HepG2 (cell line): ENCODE measurements at regions not wholly inside any gene's neighbourhood (a gene's known extent, or its start where the extent isn't known, plus 50 kb on each side); places are given as distances from the start of the nearest gene placed in this dataset.

Source experiments
- DMAP1 ChIP-seq: IDR thresholded peaks from 2 replicates; pipeline ENCODE4 v1.6.1; 2016
- FOXK2 ChIP-seq: fragments of 450-650 bp; IDR thresholded peaks from 2 replicates; pipeline ENCODE4 v1.6.1; 2016
- HMG20A ChIP-seq: IDR thresholded peaks from 2 replicates; pipeline ENCODE4 v1.6.1; 2016; ENCODE audit warnings: borderline replicate concordance
- HNF1A ChIP-seq, 2 experiments: sonication (generic) in 1 of 2; formaldehyde crosslinking in 1 of 2; IDR thresholded peaks; 2 replicates each; pipeline versions ENCODE4 v1.4.0 to v1.6.1; 2016 to 2020; ENCODE audit warnings: borderline replicate concordance in 1 of 2, low read depth in 1 of 2, mild to moderate bottlenecking in 1 of 2, missing genetic modification reagents in 1 of 2
- MXD1 ChIP-seq: sonication (generic); formaldehyde crosslinking; IDR thresholded peaks from 2 replicates; pipeline ENCODE4 v1.4.0; 2020; ENCODE audit warnings: mild to moderate bottlenecking, missing genetic modification reagents
- MYPOP ChIP-seq: sonication (generic); formaldehyde crosslinking; IDR thresholded peaks from 2 replicates; pipeline ENCODE4 v1.8.1; 2023; ENCODE audit warnings: mild to moderate bottlenecking, moderate library complexity, missing genetic modification reagents
- NBN ChIP-seq: fragments of 450-650 bp; conservative IDR thresholded peaks from 2 replicates; pipeline ENCODE4 v1.6.1; 2017
- SKIL ChIP-seq: sonication (generic); formaldehyde crosslinking; IDR thresholded peaks from 2 replicates; pipeline ENCODE4 v1.8.0; 2022; ENCODE audit warnings: missing genetic modification reagents, mild to moderate bottlenecking, moderate library complexity, borderline replicate concordance
- SMYD3 ChIP-seq: sonication (generic); formaldehyde crosslinking; IDR thresholded peaks from 2 replicates; pipeline ENCODE4 v1.8.1; 2023; ENCODE audit warnings: mild to moderate bottlenecking, missing genetic modification reagents
- YY1 ChIP-seq: IDR thresholded peaks from 2 replicates; pipeline ENCODE4 v1.6.1; 2011; ENCODE audit warnings: low read length, low read depth, moderate library complexity, mild to moderate bottlenecking; ENCODE audit not compliant: insufficient read depth, insufficient replicate concordance
- ZNF232 ChIP-seq: sonication (generic); formaldehyde crosslinking; IDR thresholded peaks from 2 replicates; pipeline ENCODE4 v1.4.0; 2020; ENCODE audit warnings: missing genetic modification reagents, borderline replicate concordance
- ZNF326 ChIP-seq: sonication (generic); formaldehyde crosslinking; IDR thresholded peaks from 2 replicates; pipeline ENCODE4 v1.4.0; 2020; ENCODE audit warnings: missing genetic modification reagents, borderline replicate concordance
- ZNF556 ChIP-seq: sonication (generic); formaldehyde crosslinking; IDR thresholded peaks from 2 replicates; pipeline ENCODE4 v1.4.0; 2020; ENCODE audit warnings: mild to moderate bottlenecking, missing genetic modification reagents, borderline replicate concordance
- ZNF577 ChIP-seq: sonication (generic); formaldehyde crosslinking; IDR thresholded peaks from 2 replicates; pipeline ENCODE4 v1.4.0; 2020; ENCODE audit warnings: mild to moderate bottlenecking, low read depth, missing genetic modification reagents, borderline replicate concordance
- ZNF597 ChIP-seq: sonication (generic); formaldehyde crosslinking; IDR thresholded peaks from 2 replicates; pipeline ENCODE4 v1.5.0; 2020; ENCODE audit warnings: missing genetic modification reagents
- ZNF619 ChIP-seq: sonication (generic); formaldehyde crosslinking; IDR thresholded peaks from 2 replicates; pipeline ENCODE4 v1.4.0; 2020; ENCODE audit warnings: mild to moderate bottlenecking, missing genetic modification reagents
- ZNF737 ChIP-seq: sonication (generic); formaldehyde crosslinking; IDR thresholded peaks from 2 replicates; pipeline ENCODE4 v1.5.0; 2020; ENCODE audit warnings: missing genetic modification reagents, mild to moderate bottlenecking, borderline replicate concordance
- ZNF792 ChIP-seq: IDR thresholded peaks from 2 replicates; pipeline ENCODE4 v1.6.1; 2016
- ZNF839 ChIP-seq: sonication (generic); formaldehyde crosslinking; IDR thresholded peaks from 2 replicates; pipeline ENCODE4 v1.4.0; 2020; ENCODE audit warnings: missing genetic modification reagents, mild to moderate bottlenecking, borderline replicate concordance
- ZNF891 ChIP-seq: sonication (generic); formaldehyde crosslinking; IDR thresholded peaks from 2 replicates; pipeline ENCODE4 v1.5.0; 2020; ENCODE audit warnings: mild to moderate bottlenecking, missing genetic modification reagents

DNA sequence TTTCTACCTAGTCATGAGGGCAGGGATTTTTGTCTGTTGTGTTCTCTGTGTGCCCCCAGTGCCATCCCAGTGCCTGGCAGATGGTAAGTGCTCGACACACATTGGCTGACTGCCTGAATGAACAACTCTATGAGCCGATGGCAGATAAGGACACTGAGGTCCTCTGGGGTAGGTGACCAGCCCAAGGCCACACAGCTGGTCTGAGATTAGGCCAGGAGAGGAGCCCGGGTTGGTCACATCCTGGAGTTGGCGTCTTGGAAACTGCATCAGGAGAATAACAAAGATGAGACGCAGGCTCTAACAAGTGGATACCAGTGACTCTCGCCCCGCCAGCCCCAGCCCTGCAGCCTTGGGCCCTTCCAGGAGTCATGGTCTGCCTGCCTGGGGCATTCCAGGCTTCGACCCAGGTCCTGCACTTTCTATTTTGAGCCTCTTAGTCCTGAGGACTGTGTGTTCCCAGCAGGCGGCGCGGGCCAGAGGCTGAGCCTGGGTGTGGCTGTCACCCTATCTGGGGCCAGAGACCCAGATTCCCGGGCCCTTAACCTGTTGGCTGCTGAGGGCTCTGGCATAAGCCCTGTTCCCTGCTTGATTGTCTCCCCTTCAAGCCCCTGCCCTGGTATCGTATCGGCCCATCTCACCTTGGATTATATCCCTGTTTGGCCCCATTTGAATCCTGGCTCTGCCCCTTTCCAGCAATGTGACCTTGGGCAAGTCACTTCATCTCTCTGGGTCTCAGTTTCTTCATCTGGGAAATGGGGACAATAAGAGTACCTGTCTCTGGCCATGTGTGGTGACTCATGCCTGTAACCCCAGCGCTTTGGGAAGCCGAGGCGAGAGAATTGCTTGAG is 88.3 kb downstream of the CEBPB start (continued):
- TF ChIP-seq SKIL (CRISPR knock-in tag) (no peak), HNF1A (IDR thresholded peaks at IDR 0.05; ENCODE audit: low read depth) (no peak), HNF1A (CRISPR knock-in tag; IDR thresholded peaks at IDR 0.05; ENCODE audit: borderline replicate concordance) (peak; percentile 62), YY1 (peak; percentile 59), ZNF737 (CRISPR knock-in tag) (no peak), MYPOP (CRISPR knock-in tag) (peak; percentile 31; the same call in 1 of the 2 replicates), ZNF326 (CRISPR knock-in tag) (no peak), FOXK2 (no peak), ZNF597 (no peak), ZNF792 (CRISPR knock-in tag) (0 out of 2 replicates have a peak, but pooled peaks have one; percentile 33), ZNF619 (CRISPR knock-in tag) (no peak), ZNF577 (CRISPR knock-in tag) (no peak), ZNF556 (CRISPR knock-in tag) (peak; percentile 76), MXD1 (CRISPR knock-in tag) (no peak), DMAP1 (CRISPR knock-in tag) (0 out of 2 replicates have a peak, but pooled peaks have one; percentile 26), ZNF232 (peak; percentile 63; the same call in 1 of the 2 replicates), NBN (no peak), ZNF891 (CRISPR knock-in tag) (peak; percentile 80), ZNF839 (CRISPR knock-in tag) (no peak; the same call in 1 of the 2 replicates), HMG20A (peak; percentile 54; the same call in 1 of the 2 replicates), SMYD3 (CRISPR knock-in tag) (no peak)
